Glomerular endothelial cell (primary cell): ENCODE measurements at regions not wholly inside any gene's neighbourhood (a gene's known extent, or its start where the extent isn't known, plus 50 kb on each side); places are given as distances from the start of the nearest gene placed in this dataset.
"Not testable (repeated sequence)": the region's sequence is repeated elsewhere in the genome, so short reads cannot be mapped to it uniquely, and the experiment has no call there.

Source experiments
- DNase-seq: peaks from one replicate; pipeline ENCODE4 v3.0.0-alpha.2; 2011; ENCODE audit warnings: low read depth, low spot score; ENCODE audit errors: extremely low read depth

DNA sequence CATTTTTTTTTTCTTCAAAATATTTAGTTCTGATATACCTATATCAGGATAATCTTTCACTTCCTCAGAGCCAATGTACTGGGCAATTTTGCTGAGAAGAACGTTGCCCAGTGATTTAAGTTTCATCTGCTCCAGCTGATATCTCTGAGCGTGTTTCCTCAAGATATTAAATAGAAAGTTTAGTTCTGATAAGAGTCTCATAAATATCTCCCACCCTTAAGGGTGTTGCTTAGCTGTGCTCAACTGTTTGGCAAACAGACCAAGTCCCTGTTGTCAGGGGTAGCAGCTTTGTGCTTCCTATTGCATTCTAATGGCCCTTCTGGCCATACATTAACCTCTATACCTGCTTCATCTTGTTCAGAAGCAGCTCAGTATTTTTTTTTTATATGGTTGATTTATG, 84.7 kb upstream of the GPR141 start:
- no peak for DNase-seq

DNA sequence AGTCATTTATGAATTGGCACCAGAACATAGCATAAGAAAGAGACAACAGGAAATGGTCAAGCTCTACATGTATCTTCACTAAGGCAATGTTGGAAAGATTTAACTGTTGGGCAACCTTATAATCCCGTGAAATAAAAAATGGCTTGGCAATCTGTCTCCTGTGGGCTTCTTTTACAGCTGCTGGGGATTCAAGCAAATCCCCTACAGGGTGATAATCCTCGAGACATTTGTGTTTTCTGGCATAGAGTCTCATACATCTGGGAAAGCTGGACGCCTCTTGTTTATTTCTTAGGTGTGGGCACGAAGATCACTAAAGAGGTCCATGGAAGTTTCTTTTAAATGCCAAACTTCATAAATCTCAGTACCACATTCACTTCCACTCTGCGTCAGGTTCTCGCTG, 82.2 kb upstream of the GPR141 start:
- no peak for DNase-seq

GRCh38 chr7:37604078-37604477, 79.5 kb upstream of the GPR141 start:
- no peak for DNase-seq

DNA sequence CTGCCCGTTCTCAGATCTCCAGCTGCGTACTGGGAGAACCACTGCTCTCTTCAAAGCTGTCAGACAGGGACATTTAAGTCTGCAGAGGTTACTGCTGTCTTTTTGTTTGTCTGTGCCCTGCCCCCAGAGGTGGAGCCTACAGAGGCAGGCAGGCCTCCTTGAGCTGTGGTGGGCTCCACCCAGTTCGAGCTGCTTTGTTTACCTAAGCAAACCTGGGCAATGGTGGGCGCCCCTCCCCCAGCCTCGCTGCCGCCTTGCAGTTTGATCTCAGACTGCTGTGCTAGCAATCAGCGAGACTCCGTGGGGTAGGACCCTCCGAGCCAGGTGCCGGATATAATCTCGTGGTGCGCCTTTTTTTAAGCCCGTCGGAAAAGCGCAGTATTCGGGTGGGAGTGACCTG, 66.2 kb upstream of the GPR141 start:
- DNase-seq = not testable (repeated sequence)

DNA sequence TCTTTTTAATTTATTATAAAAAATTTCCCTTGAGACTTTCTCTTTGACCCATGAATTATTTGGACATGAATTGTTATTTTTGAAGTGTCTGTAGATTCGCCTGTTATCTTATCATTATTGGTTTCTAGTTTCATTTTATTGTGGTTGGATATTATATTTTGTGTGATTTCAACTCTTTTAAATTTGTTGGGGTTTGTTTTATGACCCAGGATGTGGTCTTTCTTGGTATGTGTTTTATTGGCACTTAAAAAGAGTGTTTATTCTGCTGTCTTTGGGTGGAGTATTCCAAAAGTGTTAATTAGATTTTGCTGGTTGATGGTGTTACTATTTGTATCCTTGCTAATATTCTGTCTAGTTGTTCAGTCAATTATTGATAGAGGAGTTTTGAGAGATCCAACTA, 50.5 kb upstream of the GPR141 start:
- DNase-seq = no peak
